ENCODE measurements at regions not wholly inside any gene's neighbourhood (a gene's known extent, or its start where the extent isn't known, plus 50 kb on each side); places are given as distances from the start of the nearest gene placed in this dataset.
A peak's percentile ranks its signal among the peaks of the same experiment; 100 is the strongest.
"Not testable (repeated sequence)": the region's sequence is repeated elsewhere in the genome, so short reads cannot be mapped to it uniquely, and the experiment has no call there.

- DNase-seq = no peak
These were observed 198.3 kb downstream of the BCAS1 start for GRCh38 chr20:53872081-53872541.

GRCh38 chr20:53871541-53871940, 198.9 kb downstream of the BCAS1 start:
- no peak for DNase-seq

GRCh38 chr20:53870426-53871315, 199.7 kb downstream of the BCAS1 start:
- no peak for DNase-seq

GRCh38 chr20:53869466-53870258, 200.7 kb downstream of the BCAS1 start:
- peak; percentile 57 to 80 (median 71) for DNase-seq

GRCh38 chr20:53867741-53868351, 202.5 kb downstream of the BCAS1 start:
- no peak for DNase-seq

- DNase-seq = no peak
These were observed 203.3 kb downstream of the BCAS1 start for GRCh38 chr20:53866794-53867740.

- DNase-seq = peak; percentile 27 to 67 (median 58)
These were observed 204.2 kb downstream of the BCAS1 start for GRCh38 chr20:53865901-53866793.

GRCh38 chr20:53864765-53865683, 205.4 kb downstream of the BCAS1 start:
- DNase-seq = not testable (repeated sequence)

GRCh38 chr20:53863923-53864641, 206.3 kb downstream of the BCAS1 start:
- DNase-seq = not testable (repeated sequence)

- DNase-seq = not testable (repeated sequence)
These were observed 206.9 kb downstream of the BCAS1 start for GRCh38 chr20:53863535-53863922.

GRCh38 chr20:53863039-53863438, 207.4 kb downstream of the BCAS1 start:
- DNase-seq = not testable (repeated sequence)

- DNase-seq = not testable (repeated sequence)
These were observed 207.9 kb downstream of the BCAS1 start for GRCh38 chr20:53862490-53862889.

GRCh38 chr20:53862136-53862397, 208.3 kb downstream of the BCAS1 start:
- DNase-seq = not testable (repeated sequence)

- DNase-seq = peak; percentile 85 to 93 (median 90)
These were observed 210.7 kb downstream of the BCAS1 start for GRCh38 chr20:53859684-53860083.

- DNase-seq = not testable (repeated sequence)
These were observed 211.4 kb downstream of the BCAS1 start for GRCh38 chr20:53859009-53859408.

- DNase-seq = not testable (repeated sequence)
These were observed 211.9 kb downstream of the BCAS1 start for GRCh38 chr20:53858516-53858915.

GRCh38 chr20:53857723-53858236, 212.6 kb downstream of the BCAS1 start:
- DNase-seq = no peak

Data from suppressor macrophage (primary cell).